A549 (cell line): ENCODE measurements at regions not wholly inside any gene's neighbourhood (a gene's known extent, or its start where the extent isn't known, plus 50 kb on each side); places are given as distances from the start of the nearest gene placed in this dataset.

ENCODE experiments used
- BHLHE40 ChIP-seq: IDR thresholded peaks from 2 replicates; pipeline ENCODE4 v1.6.1; 2012; ENCODE audit warnings: low read depth, low read length, inconsistent platforms
- CEBPB ChIP-seq, 2 experiments: fragments of >200 bp in 1 of 2; sonication (Bioruptor Twin) in 1 of 2; formaldehyde crosslinking in 1 of 2; IDR thresholded peaks; 2 replicates each; pipeline ENCODE4 v1.6.1; 2012 to 2016
- CTCF ChIP-seq: fragments of >200 bp; sonication (Bioruptor Twin); formaldehyde crosslinking; IDR thresholded peaks from 3 replicates; pipeline ENCODE4 v1.5.1; 2016
- EP300 ChIP-seq, 2 experiments: fragments of >200 bp; sonication (Bioruptor Twin); formaldehyde crosslinking; IDR thresholded peaks; 2 replicates in 1 of 2; 3 replicates in 1 of 2; pipeline ENCODE4 v1.6.1; 2016 to 2017
- GATA3 ChIP-seq: IDR thresholded peaks from 2 replicates; pipeline ENCODE4 v1.6.1; 2012; ENCODE audit warnings: borderline replicate concordance
- MAX ChIP-seq: IDR thresholded peaks from 2 replicates; pipeline ENCODE4 v1.6.1; 2012
- PHF8 ChIP-seq: fragments of 200-600 bp; sonication (generic); IDR thresholded peaks from 2 replicates; pipeline ENCODE4 v1.6.1; 2016; ENCODE audit warnings: low read depth, mild to moderate bottlenecking, antibody characterized with exemption, moderate library complexity, borderline replicate concordance
- POLR2A ChIP-seq: IDR thresholded peaks from 2 replicates; pipeline ENCODE4 v1.6.1; 2012; ENCODE audit warnings: mild to moderate bottlenecking, low read length
- POLR2AphosphoS2 ChIP-seq: conservative IDR thresholded peaks from 2 replicates; pipeline ENCODE4 v1.6.1; 2012; ENCODE audit warnings: low read length, improper control_type of control experiment, inconsistent platforms
- REST ChIP-seq: fragments of 200-600 bp; sonication (generic); IDR thresholded peaks from 2 replicates; pipeline ENCODE4 v1.6.1; 2016; ENCODE audit warnings: antibody characterized with exemption, mild to moderate bottlenecking, moderate library complexity
- RFX5 ChIP-seq: fragments of 450-650 bp; IDR thresholded peaks from 2 replicates; pipeline ENCODE4 v1.7.1; 2014; ENCODE audit warnings: antibody characterized with exemption, mild to moderate bottlenecking, moderate library complexity
- SMC3 ChIP-seq: fragments of >200 bp; sonication (Bioruptor Twin); formaldehyde crosslinking; IDR thresholded peaks from 3 replicates; pipeline ENCODE4 v1.6.1; 2018; ENCODE audit warnings: inconsistent platforms
- ZSCAN20 ChIP-seq: fragments of 250-450 bp; sonication (Bioruptor Pico); IDR thresholded peaks from 2 replicates; pipeline ENCODE4 v1.8.0; 2022; ENCODE audit warnings: mild to moderate bottlenecking, moderate library complexity

GRCh38 chr16:65775829-65776228 is 590.7 kb upstream of the CDH5 start:
- TF ChIP-seq POLR2A (no peak), POLR2AphosphoS2 (no peak), SMC3 (no peak), CTCF (no peak), REST (no peak), MAX (no peak), ZSCAN20 (CRISPR knock-in tag) (no peak), PHF8 (no peak), CEBPB (IDR thresholded peaks at IDR 0.05) (no peak), EP300 (IDR thresholded peaks at IDR 0.05) (no peak), GATA3 (no peak), RFX5 (no peak), BHLHE40 (no peak)
